PC-3 (cell line): ENCODE measurements at regions not wholly inside any gene's neighbourhood (a gene's known extent, or its start where the extent isn't known, plus 50 kb on each side); places are given as distances from the start of the nearest gene placed in this dataset.

Experiments used
- ATAC-seq: fragments of 200-7000 bp; cut with Tn5 transposase; 2 replicates; pipeline ENCODE4 v1.9.1; 2020; ENCODE audit warnings: mild to moderate bottlenecking, moderate library complexity
- BruUV-seq: library from RNA; stranded (reverse); fragments of 400-500 nt; replicated peaks from 2 replicates; lab custom pipeline; 2021; lab: Mats Ljungman, UMichigan
- CTCF ChIA-PET: fragments of 300-600 bp; sonication (Branson Sonifier 250); formaldehyde crosslinking; loops from one replicate; lab custom pipeline; 2022; ENCODE audit warnings: antibody characterized with exemption; lab: Charles Lee
- POLR2A ChIA-PET: fragments of 300-600 bp; sonication (Branson Sonifier 250); formaldehyde crosslinking; loops from one replicate; lab custom pipeline; 2022; ENCODE audit warnings: antibody characterized with exemption; ENCODE audit not compliant: unreplicated experiment; lab: Charles Lee
- DNase-seq: peaks from one replicate; pipeline ENCODE4 v3.0.0-alpha.2; 2015
- H2AFZ ChIP-seq: fragments of 300-600 bp; sonication (generic); 2 replicates; pipeline ENCODE4 v1.6.0; 2016; ENCODE audit warnings: antibody characterized with exemption, low read length
- H3F3A ChIP-seq: fragments of 300-600 bp; sonication (generic); one replicate; pipeline ENCODE4 v1.6.0; 2017; ENCODE audit warnings: antibody characterized with exemption, low read length, control low read depth, mild to moderate bottlenecking; ENCODE audit not compliant: unreplicated experiment
- H3K27ac ChIP-seq: fragments of 300-600 bp; sonication (generic); 2 replicates; pipeline ENCODE4 v1.5.1; 2016; ENCODE audit warnings: mild to moderate bottlenecking, low read length
- H3K27me3 ChIP-seq: fragments of 300-600 bp; sonication (generic); 2 replicates; pipeline ENCODE4 v1.6.1; 2016; ENCODE audit warnings: low read length, mixed read lengths
- H3K36me3 ChIP-seq: fragments of 300-600 bp; sonication (generic); 2 replicates; pipeline ENCODE4 v1.6.1; 2016; ENCODE audit warnings: low read depth, mixed run types, low read length, mixed read lengths
- H3K4me1 ChIP-seq: fragments of 300-600 bp; sonication (generic); 2 replicates; pipeline ENCODE4 v1.5.1; 2016; ENCODE audit warnings: low read length; ENCODE audit not compliant: insufficient read depth
- H3K4me2 ChIP-seq: fragments of 300-600 bp; sonication (generic); 2 replicates; pipeline ENCODE4 v1.6.0; 2016; ENCODE audit warnings: low read length
- H3K4me3 ChIP-seq: fragments of 300-600 bp; sonication (generic); 2 replicates; pipeline ENCODE4 v1.5.1; 2016; ENCODE audit warnings: mild to moderate bottlenecking, low read length, mixed read lengths
- H3K79me2 ChIP-seq: fragments of 300-600 bp; sonication (generic); 2 replicates; pipeline ENCODE4 v1.6.1; 2017; ENCODE audit warnings: low read length, mixed read lengths
- H3K9ac ChIP-seq: fragments of 300-600 bp; sonication (generic); 2 replicates; pipeline ENCODE4 v1.6.0; 2016; ENCODE audit warnings: mild to moderate bottlenecking, low read length
- H3K9me2 ChIP-seq: fragments of 300-600 bp; sonication (generic); replicated peaks from 2 replicates; pipeline ENCODE4 v1.6.1; 2016; ENCODE audit warnings: mixed run types, low read length, mixed read lengths
- H3K9me3 ChIP-seq: fragments of 300-600 bp; sonication (generic); 2 replicates; pipeline ENCODE4 v1.6.1; 2016; ENCODE audit warnings: low read length, mixed read lengths
- H4K20me1 ChIP-seq: fragments of 300-600 bp; sonication (generic); 2 replicates; pipeline ENCODE4 v1.6.1; 2016; ENCODE audit warnings: low read length, mixed read lengths
- EZH2 ChIP-seq: fragments of 300-600 bp; sonication (generic); IDR thresholded peaks from one replicate; pipeline ENCODE4 v1.6.1; 2017; ENCODE audit warnings: antibody characterized with exemption, mild to moderate bottlenecking, low read length; ENCODE audit not compliant: unreplicated experiment
- EZH2phosphoT487 ChIP-seq: fragments of 300-600 bp; sonication (generic); IDR thresholded peaks from 2 replicates; pipeline ENCODE4 v1.6.1; 2018; ENCODE audit warnings: mild to moderate bottlenecking, antibody characterized with exemption, low read length, borderline replicate concordance
- intact Hi-C: fragments of 100-400 bp; cut with micrococcal nuclease; formaldehyde crosslinking; loops from 2 replicates; pipeline ENCODE4 v1.9.0; 2023
- TF ChIP-seq, protein P1 (sequence below): fragments of 300-600 bp; sonication (generic); conservative IDR thresholded peaks from 2 replicates; pipeline ENCODE4 v1.5.1; 2017; ENCODE audit warnings: antibody characterized with exemption, low read depth, mild to moderate bottlenecking, low read length

DNA sequence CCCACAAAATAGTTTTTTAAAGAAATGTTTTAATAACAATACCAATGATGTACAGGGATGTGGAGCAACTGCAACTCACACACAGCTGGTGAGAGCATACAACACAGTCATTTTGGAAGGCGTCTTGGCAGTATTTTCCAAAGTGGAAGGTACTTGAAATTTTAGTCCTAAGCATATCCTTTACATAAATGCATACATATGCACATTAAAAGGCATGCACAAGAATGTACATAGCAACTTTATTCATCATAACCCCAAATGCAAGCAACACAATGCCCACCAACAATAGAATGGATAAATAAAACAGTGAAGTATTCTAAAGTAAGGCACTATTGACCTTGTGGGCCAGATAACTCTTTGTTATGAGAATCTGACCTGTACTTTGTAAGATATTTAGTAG, 310.1 kb upstream of the ADGRL2 start:
- ATAC-seq (no peak), DNase-seq (no peak)
- Histone ChIP-seq H3K4me3 (no peak overlapping the region), H3K9me3 (no peaks in the 10 kb centered on the region), H3K27me3 (peaks cover 23% of the 10 kb centered on the region), H3K4me1 (no peaks in the 10 kb centered on the region), H2AFZ (no peak overlapping the region), H3K9me2 (no peaks in the 10 kb centered on the region), H3K9ac (no peak overlapping the region), H3K4me2 (no peak overlapping the region), H3F3A (no peaks in the 10 kb centered on the region), H3K27ac (no peak overlapping the region), H3K36me3 (no peaks in the 10 kb centered on the region), H4K20me1 (no peaks in the 10 kb centered on the region), H3K79me2 (no peaks in the 10 kb centered on the region)
- POLR2A ChIA-PET, result no interaction called here
- CTCF ChIA-PET, result no interaction called here
- TF ChIP-seq EZH2 (no peak), EZH2phosphoT487 (no peak)
- TF ChIP-seq, protein P1, sequence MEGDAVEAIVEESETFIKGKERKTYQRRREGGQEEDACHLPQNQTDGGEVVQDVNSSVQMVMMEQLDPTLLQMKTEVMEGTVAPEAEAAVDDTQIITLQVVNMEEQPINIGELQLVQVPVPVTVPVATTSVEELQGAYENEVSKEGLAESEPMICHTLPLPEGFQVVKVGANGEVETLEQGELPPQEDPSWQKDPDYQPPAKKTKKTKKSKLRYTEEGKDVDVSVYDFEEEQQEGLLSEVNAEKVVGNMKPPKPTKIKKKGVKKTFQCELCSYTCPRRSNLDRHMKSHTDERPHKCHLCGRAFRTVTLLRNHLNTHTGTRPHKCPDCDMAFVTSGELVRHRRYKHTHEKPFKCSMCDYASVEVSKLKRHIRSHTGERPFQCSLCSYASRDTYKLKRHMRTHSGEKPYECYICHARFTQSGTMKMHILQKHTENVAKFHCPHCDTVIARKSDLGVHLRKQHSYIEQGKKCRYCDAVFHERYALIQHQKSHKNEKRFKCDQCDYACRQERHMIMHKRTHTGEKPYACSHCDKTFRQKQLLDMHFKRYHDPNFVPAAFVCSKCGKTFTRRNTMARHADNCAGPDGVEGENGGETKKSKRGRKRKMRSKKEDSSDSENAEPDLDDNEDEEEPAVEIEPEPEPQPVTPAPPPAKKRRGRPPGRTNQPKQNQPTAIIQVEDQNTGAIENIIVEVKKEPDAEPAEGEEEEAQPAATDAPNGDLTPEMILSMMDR, result no peak
- BruUV-seq, result no TSS peak
- intact Hi-C loops, result no loop called here

DNA sequence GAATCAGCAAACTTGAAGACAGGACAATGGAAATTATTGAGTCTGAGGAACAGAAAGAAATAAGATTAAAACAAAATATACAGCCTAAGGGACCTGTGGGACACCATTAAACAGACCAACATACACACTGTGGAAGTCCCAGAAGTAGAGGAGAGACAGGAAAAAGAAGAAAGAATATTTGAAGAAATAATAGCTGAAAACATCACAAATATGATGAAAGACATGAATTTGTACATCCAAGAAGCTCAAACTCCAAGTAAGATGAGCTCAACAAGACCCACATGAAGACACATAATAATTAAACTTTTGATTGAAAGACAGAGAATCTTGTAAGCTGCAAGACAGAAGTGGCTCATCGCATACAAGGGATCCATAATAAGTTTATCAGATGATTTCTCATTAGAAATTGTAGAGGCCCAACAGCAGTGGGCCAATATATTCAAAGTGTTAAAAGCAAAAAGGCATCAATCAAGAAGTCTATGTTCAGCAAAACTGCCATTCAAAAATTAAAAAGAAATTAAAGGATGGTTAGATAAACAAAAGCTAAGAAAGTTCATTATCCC, 311.3 kb upstream of the ADGRL2 start:
- ChIA-PET CTCF (no interaction called here), POLR2A (no interaction called here)
- no peaks in the 10 kb centered on the region for H3K79me2 ChIP-seq
- no peak for ATAC-seq
- no peaks in the 10 kb centered on the region for H3K9me2 ChIP-seq
- H3K4me1 ChIP-seq, result no peaks in the 10 kb centered on the region
- peaks cover 12% of the 10 kb centered on the region; the same call in 1 of the 2 replicates for H3K27me3 ChIP-seq
- BruUV-seq, result no TSS peak
- H3K36me3 ChIP-seq, result no peaks in the 10 kb centered on the region
- no peak overlapping the region for H2AFZ ChIP-seq
- H4K20me1 ChIP-seq, result no peaks in the 10 kb centered on the region
- intact Hi-C loops, result no loop called here
- TF ChIP-seq, protein P1, result no peak
- TF ChIP-seq EZH2phosphoT487 (no peak), EZH2 (no peak)
- H3K4me2 ChIP-seq, result no peak overlapping the region
- H3K27ac ChIP-seq, result no peak overlapping the region
- no peak overlapping the region for H3K9ac ChIP-seq
- no peaks in the 10 kb centered on the region for H3K9me3 ChIP-seq
- H3K4me3 ChIP-seq, result no peak overlapping the region
- no peak for DNase-seq
- no peaks in the 10 kb centered on the region for H3F3A ChIP-seq

DNA sequence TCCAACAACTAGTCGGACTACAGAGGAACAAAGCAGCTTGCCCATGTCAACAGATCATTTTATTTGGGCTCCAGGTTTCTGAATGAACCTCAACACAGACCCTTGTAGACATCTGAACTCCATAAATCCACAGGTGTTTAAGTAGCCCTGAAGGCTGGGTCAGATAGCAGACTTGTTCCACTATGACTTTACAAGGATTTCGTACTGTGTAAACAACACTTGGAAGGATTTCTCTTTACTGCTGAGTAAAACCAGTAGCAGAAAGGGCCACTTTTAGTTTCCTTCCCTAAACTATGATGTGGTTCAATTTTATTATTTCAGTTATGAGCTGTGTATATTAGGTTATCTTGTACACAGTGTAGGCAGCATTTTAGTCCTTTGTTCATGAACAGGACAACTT, 316.4 kb upstream of the ADGRL2 start:
- TF ChIP-seq EZH2 (no peak), EZH2phosphoT487 (no peak)
- TF ChIP-seq, protein P1, result no peak
- Histone ChIP-seq H3K4me3 (no peak overlapping the region), H4K20me1 (no peaks in the 10 kb centered on the region), H3K9me3 (no peaks in the 10 kb centered on the region), H3K4me2 (no peak overlapping the region), H3K9me2 (no peaks in the 10 kb centered on the region), H2AFZ (no peak overlapping the region), H3K27ac (no peak overlapping the region), H3K36me3 (no peaks in the 10 kb centered on the region), H3K9ac (no peak overlapping the region), H3F3A (no peaks in the 10 kb centered on the region), H3K27me3 (peaks cover 40% of the 10 kb centered on the region), H3K79me2 (no peaks in the 10 kb centered on the region), H3K4me1 (no peaks in the 10 kb centered on the region)
- ChIA-PET CTCF (no interaction called here), POLR2A (no interaction called here)
- ATAC-seq, result no peak
- BruUV-seq, result no TSS peak
- DNase-seq, result no peak
- intact Hi-C loops, result no loop called here
